IPS-20b (cell line): ENCODE measurements at regions not wholly inside any gene's neighbourhood (a gene's known extent, or its start where the extent isn't known, plus 50 kb on each side); places are given as distances from the start of the nearest gene placed in this dataset.

Experiments used
- H3K27ac ChIP-seq: one replicate; pipeline ENCODE4 v1.5.1; 2013; ENCODE audit warnings: low read length
- H3K27me3 ChIP-seq: 2 replicates; pipeline ENCODE4 v1.6.1; 2013; ENCODE audit warnings: mild to moderate bottlenecking, low read length, inconsistent platforms; ENCODE audit not compliant: insufficient read depth
- H3K36me3 ChIP-seq: 2 replicates; pipeline ENCODE4 v1.6.1; 2013; ENCODE audit warnings: low read depth, mild to moderate bottlenecking, inconsistent platforms, low read length, moderate library complexity; ENCODE audit not compliant: insufficient read depth
- H3K4me1 ChIP-seq: 2 replicates; pipeline ENCODE4 v1.6.1; 2013; ENCODE audit warnings: mild to moderate bottlenecking, control low read depth, inconsistent platforms, low read length, moderate library complexity; ENCODE audit not compliant: insufficient read depth
- H3K4me3 ChIP-seq: 2 replicates; pipeline ENCODE4 v1.5.1; 2013; ENCODE audit warnings: mild to moderate bottlenecking, low read length, inconsistent platforms
- H3K9ac ChIP-seq: 2 replicates; pipeline ENCODE4 v1.6.1; 2013; ENCODE audit warnings: low read depth, mild to moderate bottlenecking, inconsistent platforms, low read length, moderate library complexity
- H3K9me3 ChIP-seq: 2 replicates; pipeline ENCODE4 v1.6.1; 2013; ENCODE audit warnings: mild to moderate bottlenecking, low read depth, low read length, inconsistent platforms; ENCODE audit not compliant: insufficient read depth

DNA sequence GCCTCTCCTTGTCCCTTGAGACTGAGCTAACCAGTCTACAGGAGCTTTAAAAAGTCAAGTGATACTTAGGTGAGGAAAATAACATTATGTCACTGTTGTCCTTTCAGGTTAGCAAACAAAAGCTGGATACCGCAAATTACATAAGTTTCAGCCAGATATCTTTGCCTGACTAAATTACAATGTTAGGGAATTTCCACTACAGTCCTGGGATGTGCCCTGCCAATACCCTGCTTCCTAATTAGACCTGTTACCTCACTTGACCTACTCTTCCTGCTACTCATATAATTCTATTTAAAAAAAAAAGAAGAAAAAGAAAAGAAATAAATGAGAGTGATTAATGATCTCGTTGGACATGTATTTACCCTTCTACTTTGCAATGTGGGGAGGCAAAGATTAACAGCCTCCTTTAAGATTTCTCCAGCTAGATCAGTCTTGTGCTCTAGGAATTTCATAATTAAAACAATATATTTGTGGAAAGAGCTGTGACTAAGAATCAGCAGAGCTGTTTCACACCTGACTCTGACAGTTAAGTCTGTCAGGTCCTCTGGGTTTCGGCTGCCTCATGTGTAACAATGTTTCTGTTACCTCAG is 318.9 kb downstream of the HDGFL1 start:
- H3K4me1 ChIP-seq: no peaks in the 10 kb centered on the region
- no peak overlapping the region for H3K9ac ChIP-seq
- H3K27ac ChIP-seq: no peak overlapping the region
- H3K36me3 ChIP-seq: no peaks in the 10 kb centered on the region
- H3K9me3 ChIP-seq: no peaks in the 10 kb centered on the region
- H3K4me3 ChIP-seq: no peak overlapping the region
- no peaks in the 10 kb centered on the region for H3K27me3 ChIP-seq

DNA sequence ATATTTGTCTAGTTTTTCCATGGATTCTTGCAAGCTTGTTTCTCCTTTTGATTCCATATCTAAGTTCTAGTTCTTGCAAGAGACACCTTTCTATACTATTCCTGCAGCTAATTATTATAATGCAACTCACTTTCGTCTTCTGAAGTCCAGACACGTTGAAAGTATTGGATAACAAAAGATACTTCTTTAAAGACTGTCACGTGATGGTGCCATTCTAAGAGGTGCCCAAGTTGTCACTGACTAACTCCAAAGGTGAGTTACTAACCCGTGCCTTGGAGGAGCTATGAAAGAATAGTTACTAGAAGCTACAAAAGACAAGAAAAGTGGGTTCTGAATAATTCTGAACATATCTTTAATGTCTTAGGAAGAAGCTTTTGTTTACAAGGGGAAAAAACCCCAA is 322.6 kb downstream of the HDGFL1 start:
- Histone ChIP-seq H3K27ac (no peak overlapping the region), H3K27me3 (no peaks in the 10 kb centered on the region), H3K4me1 (peaks cover 8% of the 10 kb centered on the region; the same call in 1 of the 2 replicates), H3K9ac (no peak overlapping the region), H3K9me3 (no peaks in the 10 kb centered on the region), H3K36me3 (no peaks in the 10 kb centered on the region), H3K4me3 (no peak overlapping the region)

DNA sequence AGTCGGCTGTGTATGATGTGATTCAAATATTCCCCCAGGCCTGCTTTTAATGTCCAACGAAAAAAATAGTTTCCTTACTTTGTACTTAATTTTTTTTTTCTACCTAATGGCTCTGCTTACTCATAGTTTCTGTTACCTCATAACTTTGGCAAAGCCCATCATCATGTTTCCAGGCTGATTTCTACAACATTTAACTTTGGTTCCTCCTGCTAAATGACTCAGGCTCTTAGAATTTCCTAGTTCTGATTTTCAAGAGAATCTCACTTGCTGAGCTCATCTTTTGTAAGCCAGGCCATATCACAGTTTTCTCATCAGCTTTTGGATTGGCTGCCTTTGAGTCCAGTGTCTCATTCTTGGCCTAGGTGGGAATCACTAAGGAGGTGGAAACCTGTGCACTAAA is 323.1 kb downstream of the HDGFL1 start:
- Histone ChIP-seq H3K27me3 (no peaks in the 10 kb centered on the region), H3K4me3 (no peak overlapping the region), H3K9me3 (no peaks in the 10 kb centered on the region), H3K4me1 (peaks cover 8% of the 10 kb centered on the region; the same call in 1 of the 2 replicates), H3K27ac (no peak overlapping the region), H3K36me3 (no peaks in the 10 kb centered on the region), H3K9ac (no peak overlapping the region)

DNA sequence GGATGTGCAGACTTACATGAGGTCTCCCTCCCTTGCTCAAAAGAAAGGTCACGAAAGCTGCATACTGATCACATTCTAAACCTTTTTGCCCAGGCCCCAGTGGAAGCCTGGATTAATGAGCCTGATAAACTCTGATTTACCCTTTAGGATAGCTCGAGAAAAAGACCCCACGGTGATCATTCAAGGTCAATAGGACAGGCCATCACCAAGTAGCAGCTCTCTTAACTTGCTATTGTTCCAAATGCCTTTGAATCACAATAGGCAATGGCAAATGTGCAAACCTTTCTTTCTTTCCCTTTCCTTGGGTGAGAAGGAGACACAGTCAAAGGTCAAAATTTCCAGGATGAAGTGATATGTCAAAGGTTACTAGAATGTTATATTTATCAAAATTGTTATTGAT is 327.3 kb downstream of the HDGFL1 start:
- Histone ChIP-seq H3K4me3 (no peak overlapping the region), H3K4me1 (peaks cover 8% of the 10 kb centered on the region; the same call in 1 of the 2 replicates), H3K27ac (no peak overlapping the region), H3K27me3 (no peaks in the 10 kb centered on the region), H3K9ac (no peak overlapping the region), H3K36me3 (no peaks in the 10 kb centered on the region), H3K9me3 (no peaks in the 10 kb centered on the region; the same call in 1 of the 2 replicates)

DNA sequence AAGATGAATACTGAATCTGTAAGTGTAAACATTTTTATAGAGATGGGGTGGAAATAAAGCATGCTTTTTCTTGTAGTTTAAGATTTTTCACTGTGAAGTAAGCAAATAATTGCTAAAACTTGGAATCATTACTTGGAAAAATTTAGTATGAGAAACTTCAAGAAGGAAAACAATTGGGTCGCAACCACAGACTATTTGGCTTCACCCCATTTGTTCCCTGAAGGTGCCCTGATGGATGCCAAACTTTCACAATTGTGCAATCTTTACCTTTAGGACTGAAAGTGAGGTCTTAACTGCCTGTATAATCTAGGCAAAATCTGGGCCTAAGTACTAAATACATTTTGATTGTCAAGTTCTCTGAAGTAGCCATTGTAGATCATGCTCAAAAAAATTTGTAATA is 330.1 kb downstream of the HDGFL1 start:
- Histone ChIP-seq H3K27me3 (no peaks in the 10 kb centered on the region), H3K4me3 (no peak overlapping the region), H3K9ac (no peak overlapping the region), H3K4me1 (peaks cover 17% of the 10 kb centered on the region; the same call in 1 of the 2 replicates), H3K27ac (no peak overlapping the region), H3K9me3 (no peaks in the 10 kb centered on the region; the same call in 1 of the 2 replicates), H3K36me3 (no peaks in the 10 kb centered on the region)

DNA sequence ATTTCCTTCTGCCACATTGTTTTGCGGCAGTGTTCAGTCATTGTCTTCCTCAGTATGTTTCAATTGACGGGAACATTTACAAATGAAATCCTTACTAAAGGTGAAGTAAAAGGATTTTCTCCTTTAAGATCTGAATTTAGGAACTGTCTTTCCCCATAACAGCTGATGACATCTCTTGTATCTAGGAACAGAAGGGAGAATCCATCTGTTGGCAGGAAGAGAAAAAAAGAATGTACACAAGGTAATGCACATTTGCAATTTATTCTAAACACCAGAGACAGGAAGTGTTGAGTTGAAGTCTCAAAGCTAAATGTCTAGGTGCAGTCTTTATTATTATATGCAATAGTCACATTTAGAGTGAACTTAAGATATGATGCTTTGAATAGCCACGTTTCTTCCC is 334.5 kb downstream of the HDGFL1 start:
- no peak overlapping the region for H3K9ac ChIP-seq
- H3K9me3 ChIP-seq: no peaks in the 10 kb centered on the region; the same call in 1 of the 2 replicates
- no peaks in the 10 kb centered on the region for H3K27me3 ChIP-seq
- H3K4me1 ChIP-seq: peaks cover 18% of the 10 kb centered on the region; the same call in 1 of the 2 replicates
- H3K36me3 ChIP-seq: no peaks in the 10 kb centered on the region
- H3K4me3 ChIP-seq: no peak overlapping the region
- H3K27ac ChIP-seq: no peak overlapping the region

DNA sequence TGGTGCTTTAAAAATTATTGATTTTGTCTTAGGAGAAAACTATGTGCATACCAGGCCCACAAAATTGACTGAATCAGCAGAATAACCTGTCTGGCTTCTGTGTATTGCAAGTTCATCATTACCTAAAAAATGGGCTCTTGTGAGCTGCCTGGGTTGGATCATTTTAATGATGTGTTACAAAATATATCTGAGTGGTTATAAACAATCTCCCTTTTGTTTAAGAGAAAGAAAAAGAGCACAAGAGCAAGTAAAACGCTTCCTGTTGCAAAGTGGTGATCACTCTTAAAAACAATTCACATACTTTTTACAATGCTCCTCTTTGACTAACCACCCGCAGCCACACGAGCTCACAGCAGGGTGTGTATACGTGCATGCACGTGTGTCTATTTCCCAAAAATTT is 335.1 kb downstream of the HDGFL1 start:
- Histone ChIP-seq H3K27ac (no peak overlapping the region), H3K36me3 (no peaks in the 10 kb centered on the region), H3K9me3 (no peaks in the 10 kb centered on the region), H3K9ac (no peak overlapping the region), H3K4me1 (peaks cover 18% of the 10 kb centered on the region; the same call in 1 of the 2 replicates), H3K27me3 (no peaks in the 10 kb centered on the region), H3K4me3 (no peak overlapping the region)

DNA sequence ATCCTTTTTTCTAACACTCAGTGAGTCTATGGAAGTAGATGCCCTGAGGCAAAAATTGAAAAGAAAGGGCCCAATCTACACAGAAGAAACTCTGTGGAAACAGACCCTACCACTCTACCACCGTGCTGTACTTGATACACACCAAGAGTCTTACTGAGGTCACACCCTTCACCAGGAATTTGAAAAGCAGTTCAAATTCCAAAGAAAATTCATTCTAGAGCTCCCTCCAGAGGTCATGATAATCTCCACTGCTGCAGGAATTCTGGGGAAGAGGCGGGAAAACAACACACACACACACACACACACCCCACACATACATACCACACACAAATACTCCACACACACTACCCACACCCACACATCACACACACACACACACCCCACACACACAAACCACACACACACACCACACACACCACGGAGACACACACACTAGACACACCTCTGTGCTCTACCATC is 336.8 kb downstream of the HDGFL1 start:
- no peaks in the 10 kb centered on the region for H3K9me3 ChIP-seq
- H3K27me3 ChIP-seq: no peaks in the 10 kb centered on the region
- peaks cover 18% of the 10 kb centered on the region; the same call in 1 of the 2 replicates for H3K4me1 ChIP-seq
- no peak overlapping the region for H3K4me3 ChIP-seq
- no peak overlapping the region for H3K9ac ChIP-seq
- no peaks in the 10 kb centered on the region for H3K36me3 ChIP-seq
- H3K27ac ChIP-seq: no peak overlapping the region

DNA sequence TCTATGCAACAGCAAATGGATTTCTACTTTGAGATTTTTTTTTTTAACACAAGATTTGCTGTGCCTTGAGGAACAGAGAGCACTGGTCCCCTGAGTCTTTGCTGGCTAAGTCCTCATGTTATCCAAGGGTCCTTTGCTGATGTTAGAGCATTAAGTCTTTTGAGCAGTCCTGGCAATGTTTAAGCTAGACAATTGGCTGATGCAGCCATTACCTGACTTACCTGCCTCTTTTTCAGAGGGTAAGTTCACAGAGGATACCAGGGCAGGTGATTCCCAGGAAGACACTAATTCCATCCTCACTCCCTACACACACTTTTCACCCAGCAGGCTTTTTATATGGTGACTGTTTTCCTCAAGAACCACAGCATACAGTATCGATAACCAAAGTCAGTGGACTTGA is 337.7 kb downstream of the HDGFL1 start:
- H3K4me3 ChIP-seq: no peak overlapping the region
- no peaks in the 10 kb centered on the region for H3K27me3 ChIP-seq
- no peak overlapping the region for H3K27ac ChIP-seq
- no peak overlapping the region for H3K9ac ChIP-seq
- H3K36me3 ChIP-seq: no peaks in the 10 kb centered on the region
- H3K9me3 ChIP-seq: no peaks in the 10 kb centered on the region
- H3K4me1 ChIP-seq: peaks cover 18% of the 10 kb centered on the region; the same call in 1 of the 2 replicates

DNA sequence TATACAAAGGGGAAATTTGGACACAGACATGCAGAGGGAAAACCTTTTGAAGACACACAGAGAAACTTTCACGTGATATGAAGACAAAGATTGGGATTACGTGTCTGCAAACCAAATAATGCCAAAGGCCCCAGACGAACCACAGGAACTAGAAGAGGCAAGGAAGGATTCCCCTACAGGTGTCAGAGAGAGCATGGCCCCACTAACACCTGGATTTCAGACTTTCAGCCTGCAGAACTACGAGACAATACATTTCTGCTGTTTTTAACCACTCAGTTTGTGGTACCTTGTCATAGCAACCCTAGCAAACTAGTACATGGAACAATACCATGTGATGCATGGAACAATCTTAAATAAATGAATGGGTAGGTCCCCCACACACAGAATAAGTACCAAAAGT is 341.0 kb downstream of the HDGFL1 start:
- H3K9me3 ChIP-seq: no peaks in the 10 kb centered on the region
- H3K4me3 ChIP-seq: no peak overlapping the region
- H3K27ac ChIP-seq: no peak overlapping the region
- no peaks in the 10 kb centered on the region for H3K27me3 ChIP-seq
- H3K36me3 ChIP-seq: no peaks in the 10 kb centered on the region
- peaks cover 3% of the 10 kb centered on the region; the same call in 1 of the 2 replicates for H3K4me1 ChIP-seq
- H3K9ac ChIP-seq: no peak overlapping the region

DNA sequence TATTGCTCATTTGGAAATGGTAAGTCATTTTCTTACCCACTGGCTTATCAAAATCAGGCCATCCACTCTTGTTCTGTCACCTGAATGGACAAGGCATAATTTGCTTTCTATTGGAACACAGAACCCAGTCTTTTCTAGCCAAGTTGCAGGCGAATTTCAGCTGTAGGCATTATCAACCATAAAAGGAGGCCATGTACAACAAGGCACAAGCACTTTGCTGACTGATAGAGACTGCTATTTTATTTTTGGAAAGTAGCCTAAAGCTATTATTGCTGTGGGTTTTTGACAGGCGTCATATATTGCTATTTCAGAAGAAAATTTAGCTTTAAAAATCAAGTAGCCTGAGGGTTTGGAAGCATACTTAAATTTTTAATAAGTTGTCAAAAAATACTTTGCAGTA is 344.2 kb downstream of the HDGFL1 start:
- no peak overlapping the region for H3K27ac ChIP-seq
- H3K36me3 ChIP-seq: no peaks in the 10 kb centered on the region
- H3K9me3 ChIP-seq: no peaks in the 10 kb centered on the region
- H3K27me3 ChIP-seq: no peaks in the 10 kb centered on the region
- H3K4me3 ChIP-seq: no peak overlapping the region
- no peaks in the 10 kb centered on the region for H3K4me1 ChIP-seq
- H3K9ac ChIP-seq: no peak overlapping the region

DNA sequence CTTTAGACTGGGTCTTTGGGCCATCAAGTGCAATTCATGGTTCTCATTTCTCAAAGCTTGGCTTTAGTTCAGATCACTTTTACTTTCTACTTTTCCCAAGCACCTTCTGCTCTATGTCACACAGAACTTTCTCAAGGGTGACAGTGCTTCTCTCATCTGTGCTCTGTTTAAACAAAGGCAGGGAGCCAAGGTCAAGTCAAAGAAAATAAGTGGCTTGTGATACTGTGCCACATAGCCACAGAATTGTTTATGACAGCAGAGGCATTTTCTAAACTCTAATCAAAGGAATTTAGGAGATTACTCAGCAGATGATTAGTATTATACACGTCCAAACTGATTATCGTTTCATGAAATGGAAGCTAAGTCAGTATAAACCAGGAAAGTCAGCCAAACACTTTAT is 348.0 kb downstream of the HDGFL1 start:
- Histone ChIP-seq H3K27me3 (no peaks in the 10 kb centered on the region), H3K9ac (no peak overlapping the region), H3K4me1 (peaks cover 23% of the 10 kb centered on the region; the same call in 1 of the 2 replicates), H3K27ac (no peak overlapping the region), H3K9me3 (no peaks in the 10 kb centered on the region), H3K36me3 (no peaks in the 10 kb centered on the region), H3K4me3 (no peak overlapping the region)
